CD4-positive, alpha-beta T cell treated with Interleukin-10 for 1 hour (primary cell): ENCODE measurements at regions not wholly inside any gene's neighbourhood (a gene's known extent, or its start where the extent isn't known, plus 50 kb on each side); places are given as distances from the start of the nearest gene placed in this dataset.
"Not testable (repeated sequence)": the region's sequence is repeated elsewhere in the genome, so short reads cannot be mapped to it uniquely, and the experiment has no call there.

Experiments
- DNase-seq: peaks from one replicate; pipeline ENCODE4 v3.0.0-alpha.2; 2020

DNA sequence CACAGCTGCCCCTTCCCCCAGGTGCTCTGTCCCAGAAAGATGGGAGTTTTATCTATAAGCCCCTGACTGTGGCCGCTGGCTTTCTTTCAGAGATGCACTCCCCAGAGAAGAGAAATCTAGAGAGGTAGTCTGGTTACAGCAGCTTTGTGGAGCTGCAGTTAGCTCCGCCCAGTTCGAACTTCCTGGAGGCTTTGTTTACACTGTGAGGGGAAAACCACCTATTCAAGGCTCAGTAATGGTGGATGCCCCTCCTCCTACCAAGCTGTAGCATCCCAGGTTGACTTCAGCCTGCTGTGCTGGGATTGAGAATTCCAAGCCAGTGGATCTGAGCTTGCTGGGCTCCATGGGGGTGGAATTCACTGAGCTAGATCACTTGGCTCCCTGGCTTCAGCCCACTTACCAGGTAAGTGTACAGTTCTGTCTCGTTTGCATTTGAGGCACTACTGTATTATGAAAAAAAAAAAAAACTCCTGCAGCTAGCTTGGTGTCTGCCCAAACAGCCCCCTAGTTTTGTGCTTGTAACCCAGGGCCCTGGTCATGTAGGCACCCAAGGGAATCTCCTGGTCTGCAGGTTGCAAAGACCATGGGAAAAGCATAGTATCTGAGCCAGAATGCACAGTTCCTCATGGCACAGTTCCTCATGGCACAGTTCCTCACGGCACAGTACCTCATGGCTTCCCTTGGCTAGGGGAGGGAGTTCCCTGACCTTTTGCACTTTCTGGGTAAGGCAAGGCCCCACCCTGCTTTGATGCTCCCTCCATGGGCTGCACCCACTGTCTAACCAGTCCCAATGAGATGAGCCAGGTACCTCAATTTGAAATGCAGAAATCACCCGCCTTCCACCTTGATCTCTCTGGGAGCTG lies 275.0 kb downstream of the CENPW start:
- no peak for DNase-seq

DNA sequence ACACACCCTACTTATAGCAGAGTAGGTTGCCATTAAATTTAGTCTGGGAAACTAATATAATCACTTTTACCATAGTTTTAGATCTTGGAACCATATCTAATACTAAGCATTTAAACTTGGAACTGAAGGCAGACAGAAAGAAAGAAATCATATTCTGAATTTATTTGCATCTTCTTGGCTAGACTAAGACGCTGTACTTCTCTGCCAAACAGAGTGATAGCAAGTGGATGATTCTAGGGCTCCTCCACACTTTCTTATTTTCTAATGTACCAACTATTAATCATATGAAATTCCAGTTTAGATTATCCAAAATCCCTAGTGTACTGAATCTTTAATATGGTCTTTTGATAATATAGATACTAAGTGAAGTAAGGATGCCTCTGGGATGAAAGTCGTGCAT lies 277.0 kb downstream of the CENPW start:
- no peak for DNase-seq

DNA sequence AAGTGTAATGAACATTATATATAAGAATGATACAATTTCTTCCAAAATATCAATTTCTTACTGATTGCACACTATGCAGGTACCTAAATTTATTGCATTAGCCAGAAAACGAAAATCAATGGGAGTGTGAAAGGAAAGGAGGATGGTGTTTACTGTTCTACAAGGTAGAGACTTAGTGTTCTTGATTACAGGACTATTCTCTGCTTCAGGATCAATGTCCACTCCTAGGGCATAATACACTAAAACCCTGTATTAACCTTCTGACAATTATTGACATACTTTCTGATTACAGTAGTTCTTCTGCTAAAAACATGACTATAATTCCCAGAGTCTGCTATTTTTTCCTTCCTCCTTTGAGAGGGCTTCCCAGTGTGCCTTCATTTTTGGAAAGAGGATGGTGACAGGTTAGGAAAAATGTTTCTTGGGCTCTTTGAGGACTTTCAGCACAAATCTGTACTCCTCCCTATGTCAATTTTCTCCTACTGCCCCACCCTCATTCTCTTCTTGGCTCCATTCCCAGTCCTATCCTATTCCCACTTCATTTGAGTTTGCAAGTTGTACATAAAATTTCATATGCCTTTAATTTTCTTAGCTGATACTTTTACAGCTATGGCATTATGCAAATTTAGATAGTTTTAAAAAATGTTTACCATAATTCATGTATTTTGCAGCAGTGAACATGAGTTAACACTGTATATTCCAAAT lies 278.9 kb downstream of the CENPW start:
- no peak for DNase-seq

DNA sequence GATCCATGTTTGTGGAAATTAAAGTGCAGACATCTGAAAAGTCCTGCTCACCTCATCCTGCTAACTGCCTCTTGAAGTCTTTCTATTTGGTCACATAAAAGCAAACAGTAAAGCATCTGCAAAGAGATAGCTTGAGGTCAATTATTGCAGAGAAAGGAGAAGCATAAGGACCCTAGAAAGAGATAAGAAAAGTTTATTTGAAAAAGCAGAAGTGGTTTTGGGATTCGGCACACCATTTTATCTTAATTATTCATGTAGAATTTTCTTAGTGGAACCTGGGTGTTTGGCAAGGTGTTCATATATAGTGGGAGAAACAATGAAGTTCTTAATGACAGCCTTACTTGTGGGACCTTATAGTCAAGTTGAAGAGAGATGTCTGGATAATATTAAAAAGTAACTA lies 280.8 kb downstream of the CENPW start:
- DNase-seq: no peak

DNA sequence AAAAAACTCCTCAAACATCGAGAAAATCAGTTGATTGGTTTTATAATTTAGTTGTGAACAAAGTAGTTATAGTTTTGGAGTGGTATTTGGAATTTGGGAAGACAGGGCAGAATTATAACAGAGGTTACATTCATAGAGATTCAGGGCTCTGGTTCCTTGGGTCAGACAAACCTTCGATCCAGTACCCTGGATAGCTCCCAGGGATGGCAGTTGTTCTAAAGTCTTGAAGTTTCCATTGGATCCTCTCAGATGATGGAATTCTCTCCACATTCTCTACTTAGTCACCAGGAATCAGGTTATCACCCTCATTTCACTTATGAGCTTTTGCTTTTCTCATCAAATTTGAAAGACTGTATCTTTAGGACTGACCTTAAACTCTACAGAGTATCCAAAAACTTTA lies 285.1 kb downstream of the CENPW start:
- DNase-seq: no peak

DNA sequence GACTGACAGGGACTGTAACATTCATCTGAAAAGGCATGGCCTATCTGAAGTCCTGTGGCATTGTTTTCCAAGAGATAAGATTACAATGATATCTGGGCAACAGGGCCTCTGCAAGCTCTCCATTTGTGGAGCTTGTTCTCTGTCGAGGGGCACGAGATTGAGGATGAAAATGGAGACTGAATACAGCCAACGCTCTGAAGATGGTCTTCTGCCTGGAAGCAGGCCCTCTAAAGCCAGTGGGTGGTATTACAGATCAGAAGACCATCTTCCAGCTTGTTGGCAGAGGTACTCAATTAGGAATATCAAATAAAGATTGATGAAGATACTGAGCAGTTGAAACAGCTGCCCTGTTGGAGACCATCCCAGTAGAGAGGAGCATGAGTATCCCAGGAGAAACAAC lies 288.2 kb downstream of the CENPW start:
- no peak for DNase-seq

DNA sequence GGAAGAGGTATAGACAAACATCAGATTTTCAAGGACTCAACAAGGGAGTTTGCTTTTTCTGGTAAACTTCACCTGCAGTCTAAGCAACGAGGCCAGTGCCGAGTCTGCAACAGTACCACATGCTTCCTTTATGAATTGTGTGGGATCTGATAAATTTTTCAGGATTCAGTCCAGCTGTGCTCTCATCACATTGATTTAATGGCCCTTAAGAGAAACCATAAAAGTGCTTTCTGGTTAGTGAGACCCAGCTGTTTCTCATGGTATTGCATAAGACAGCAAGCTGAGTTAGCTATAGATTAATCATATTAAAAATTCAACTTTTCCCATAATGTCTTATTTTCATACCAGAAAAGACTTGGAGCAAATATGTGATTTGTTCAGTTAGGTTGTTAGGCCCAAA lies 291.4 kb downstream of the CENPW start:
- DNase-seq: no peak

DNA sequence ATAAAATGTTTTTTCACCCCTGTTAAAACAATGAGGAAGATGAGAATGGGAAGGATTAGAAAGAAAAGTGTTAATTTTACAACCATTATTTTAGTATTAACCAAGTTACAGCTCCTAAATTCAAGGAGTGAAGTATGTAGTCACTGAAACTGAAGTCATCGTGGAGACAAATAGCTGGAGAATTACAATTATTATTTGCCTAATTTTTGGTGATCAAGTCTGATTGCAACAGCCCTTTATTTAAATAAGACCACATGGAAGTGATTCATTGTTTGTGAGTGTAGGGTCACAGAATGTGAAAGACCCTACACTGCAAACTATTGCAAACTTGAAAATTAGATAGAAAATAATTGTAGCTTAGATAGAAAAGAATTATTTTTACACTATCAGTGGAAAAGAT lies 292.4 kb downstream of the CENPW start:
- DNase-seq: no peak

DNA sequence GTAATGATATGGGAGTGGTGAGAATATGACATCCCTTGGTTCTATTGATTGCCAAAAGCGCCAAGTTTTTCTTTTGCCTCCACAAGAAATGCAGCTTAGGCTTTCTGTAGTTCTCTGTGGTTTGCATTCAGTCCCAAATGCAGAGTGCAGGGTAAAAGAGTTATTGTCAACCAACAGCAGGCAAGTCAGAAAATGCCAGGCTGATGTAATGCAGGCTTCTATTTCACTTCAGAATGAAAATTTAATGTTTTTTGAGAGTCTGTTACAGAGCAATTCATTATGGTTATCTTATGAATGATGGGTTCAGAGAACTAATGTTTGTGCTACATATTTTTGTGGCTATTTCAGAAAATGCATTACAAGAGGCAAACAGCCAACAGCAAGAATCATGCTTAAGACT lies 293.5 kb downstream of the CENPW start:
- DNase-seq: no peak

DNA sequence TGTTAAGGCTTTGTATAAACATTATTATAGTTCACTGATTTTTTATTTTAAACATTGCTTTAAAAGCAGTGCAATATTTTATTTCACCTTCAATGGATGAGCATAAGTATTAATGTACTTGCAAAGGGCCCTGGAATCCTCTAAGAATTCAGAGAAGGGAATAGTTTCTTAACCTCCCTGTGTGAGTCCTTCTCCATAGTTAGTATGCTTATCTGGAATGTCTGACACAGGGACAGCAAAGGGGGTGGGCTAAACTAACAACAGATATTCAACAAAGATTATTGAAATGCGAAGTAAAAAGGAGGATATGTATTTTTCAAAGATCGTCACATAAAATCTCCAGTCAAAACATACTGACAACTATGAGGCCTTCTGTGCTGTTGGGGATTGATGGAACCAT lies 300.4 kb downstream of the CENPW start:
- DNase-seq: no peak

DNA sequence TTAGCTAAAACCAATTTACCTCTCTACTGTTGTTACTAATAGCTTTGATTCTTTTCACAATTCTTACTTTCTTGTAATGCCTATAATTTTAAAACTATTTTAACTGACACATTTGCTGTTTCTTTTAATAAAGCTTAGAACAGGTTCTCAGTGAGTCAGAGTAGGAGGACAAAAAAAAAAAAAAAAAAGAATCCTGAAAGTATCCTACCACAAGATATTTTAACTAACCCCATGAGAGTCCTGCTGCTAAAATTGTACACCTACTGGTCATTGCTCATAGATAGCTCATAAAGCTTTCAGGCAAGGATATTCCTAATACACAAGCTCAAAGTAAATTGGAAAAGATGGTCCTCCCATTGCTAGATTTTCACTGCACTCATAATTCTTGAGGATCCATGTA lies 301.0 kb downstream of the CENPW start:
- DNase-seq: no peak

DNA sequence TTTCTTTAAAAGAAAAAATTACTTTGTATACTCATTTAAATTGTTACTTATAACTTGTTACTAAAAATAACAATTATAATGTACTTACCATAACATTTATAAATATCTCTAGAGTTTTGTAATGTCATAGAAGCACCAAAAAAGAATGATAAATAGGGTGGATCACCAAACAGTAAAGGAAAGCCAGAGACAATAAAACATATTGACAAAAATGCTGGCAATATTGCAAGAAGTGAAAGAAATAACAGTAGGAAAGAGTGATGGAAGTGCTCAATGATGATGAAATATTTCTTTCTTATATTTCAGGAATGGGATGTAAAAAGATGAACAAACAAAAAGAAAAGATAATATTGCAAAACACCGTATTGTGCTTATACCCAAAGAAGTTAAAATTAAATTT lies 301.7 kb downstream of the CENPW start:
- DNase-seq: no peak

DNA sequence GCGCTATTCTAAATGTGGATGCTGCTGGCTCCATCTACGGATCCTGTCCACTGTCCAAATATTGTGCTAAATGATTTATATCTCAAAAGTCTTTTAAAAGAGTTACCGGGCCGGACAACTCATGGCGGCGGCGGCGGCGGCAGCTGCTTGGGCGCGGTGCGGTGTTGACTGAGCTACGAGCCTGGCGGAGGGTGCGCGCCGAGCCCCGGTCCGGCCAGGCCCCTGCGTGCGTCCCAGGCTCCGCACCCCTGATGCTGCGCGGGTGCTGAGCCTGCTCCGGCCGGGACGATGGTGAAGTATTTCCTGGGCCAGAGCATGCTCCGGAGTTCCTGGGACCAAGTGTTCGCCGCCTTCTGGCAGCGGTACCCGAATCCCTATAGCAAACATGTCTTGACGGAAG lies 303.4 kb downstream of the CENPW start:
- DNase-seq: no peak

DNA sequence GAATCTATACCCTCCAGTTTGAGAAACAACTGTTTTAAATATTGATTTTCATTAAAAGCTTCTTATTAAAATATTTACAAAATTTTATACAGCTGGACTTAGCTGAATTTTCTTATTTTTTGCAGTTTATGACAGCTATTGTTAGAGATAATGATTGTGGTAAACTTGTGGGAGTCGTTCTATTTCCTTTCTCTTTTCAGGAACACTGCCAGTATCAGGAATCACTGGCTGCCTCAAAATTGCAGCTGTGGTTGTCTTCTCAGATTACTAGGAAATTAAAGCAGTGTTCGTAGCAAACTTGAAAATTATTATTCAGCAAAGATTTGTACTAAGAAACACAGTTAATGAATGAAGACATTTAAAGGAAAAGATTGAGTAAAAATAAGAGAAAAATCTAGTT lies 311.0 kb downstream of the CENPW start:
- DNase-seq: no peak

DNA sequence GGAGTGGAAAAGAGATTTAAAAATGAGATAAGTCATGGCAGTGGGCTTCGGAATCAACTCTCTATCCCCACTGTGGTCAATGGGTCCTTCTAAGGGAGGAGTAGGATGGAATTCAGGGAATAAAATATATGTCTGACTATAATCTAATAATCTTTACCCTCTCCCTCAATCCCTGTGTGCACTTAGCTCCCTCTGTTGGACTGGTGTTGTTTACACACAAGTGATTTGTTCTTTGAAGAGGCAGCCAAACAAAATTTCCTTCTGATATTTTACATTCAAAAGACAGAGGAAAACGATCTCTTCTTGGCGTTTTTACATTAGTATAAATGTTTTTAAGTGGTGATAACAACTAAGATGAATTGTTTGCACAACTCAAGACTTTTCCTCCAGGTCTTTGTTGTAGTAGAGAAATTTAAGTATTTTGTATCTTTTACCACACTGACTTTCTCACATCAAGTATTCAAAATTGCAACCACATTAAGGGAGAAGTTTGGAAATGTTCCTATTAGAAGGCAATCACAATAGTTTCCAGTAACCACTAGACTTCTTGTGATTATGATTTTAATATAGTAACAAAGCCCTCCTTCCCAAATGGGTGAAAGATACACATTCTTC lies 317.8 kb downstream of the CENPW start:
- no peak for DNase-seq

DNA sequence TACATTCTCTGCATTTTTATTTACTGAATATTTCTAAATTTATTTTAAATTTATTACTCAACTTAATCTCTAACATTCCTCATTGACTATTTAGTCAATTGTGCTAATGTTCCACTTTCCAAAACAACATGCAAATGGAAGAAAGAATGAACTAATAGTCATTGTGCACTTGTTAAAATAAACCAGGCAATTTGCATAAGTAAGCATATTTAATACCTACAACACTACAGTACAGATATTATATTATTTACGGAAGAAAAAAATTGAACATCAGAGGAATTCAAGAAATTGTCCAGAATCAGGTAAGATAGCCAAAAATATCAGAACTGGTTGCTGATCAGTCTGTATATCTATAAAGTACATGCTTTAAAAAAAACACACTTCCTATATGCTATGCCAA lies 320.5 kb downstream of the CENPW start:
- DNase-seq: no peak

DNA sequence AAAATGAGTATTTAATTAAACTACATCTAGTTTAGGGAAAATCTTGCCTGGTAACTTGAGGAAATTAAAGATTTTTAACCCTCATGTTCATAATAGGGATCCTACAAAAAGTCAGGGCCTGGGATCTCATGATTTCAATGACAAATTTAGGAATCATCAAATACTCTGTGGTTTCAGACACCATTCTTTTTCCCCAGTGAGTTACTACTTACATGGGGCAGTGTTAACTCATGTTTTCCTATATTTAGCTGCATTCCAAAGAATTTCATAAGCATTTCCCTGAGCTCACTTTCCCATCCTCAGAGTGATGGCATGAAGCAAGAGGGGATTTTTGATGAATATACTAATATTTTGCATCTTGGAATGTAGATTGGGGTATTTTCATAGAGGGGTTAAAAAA lies 321.7 kb downstream of the CENPW start:
- no peak for DNase-seq

DNA sequence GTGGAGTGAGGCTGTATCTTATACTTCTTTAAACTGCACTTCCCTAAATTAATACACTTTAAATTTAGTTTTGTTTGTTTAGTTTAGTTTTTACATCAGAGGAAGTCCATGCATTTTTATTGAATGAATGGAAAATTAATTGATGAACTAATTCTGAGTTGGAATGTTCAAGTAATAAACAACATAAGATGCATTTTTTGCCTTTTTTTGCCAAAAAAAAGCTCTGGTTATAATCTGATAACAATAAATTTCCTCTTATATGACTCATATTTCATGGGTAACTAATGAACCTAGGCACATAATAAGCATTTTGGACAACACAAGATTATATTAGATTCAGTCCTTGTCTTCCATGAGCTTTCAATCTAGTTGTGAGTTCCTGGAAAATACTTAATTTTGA lies 323.1 kb downstream of the CENPW start:
- no peak for DNase-seq

DNA sequence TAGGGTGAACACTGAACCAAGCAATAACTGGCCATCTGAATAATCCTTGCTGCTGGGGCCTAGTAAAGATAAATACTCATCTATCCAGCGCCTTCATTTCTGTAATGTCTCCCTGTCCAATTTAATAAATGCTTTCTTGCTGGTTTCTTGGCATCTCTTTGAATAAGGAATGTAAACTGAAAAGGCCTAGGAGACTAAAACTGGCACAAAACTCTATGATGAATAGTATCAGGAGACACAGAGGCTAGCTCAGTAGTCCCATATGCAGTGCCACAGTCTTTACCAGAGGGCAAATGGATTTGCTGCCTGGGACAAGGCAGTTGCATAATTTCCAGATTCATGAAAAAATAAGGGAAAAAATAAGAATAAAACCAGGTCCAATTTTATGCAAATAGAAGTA lies 324.4 kb downstream of the CENPW start:
- no peak for DNase-seq

DNA sequence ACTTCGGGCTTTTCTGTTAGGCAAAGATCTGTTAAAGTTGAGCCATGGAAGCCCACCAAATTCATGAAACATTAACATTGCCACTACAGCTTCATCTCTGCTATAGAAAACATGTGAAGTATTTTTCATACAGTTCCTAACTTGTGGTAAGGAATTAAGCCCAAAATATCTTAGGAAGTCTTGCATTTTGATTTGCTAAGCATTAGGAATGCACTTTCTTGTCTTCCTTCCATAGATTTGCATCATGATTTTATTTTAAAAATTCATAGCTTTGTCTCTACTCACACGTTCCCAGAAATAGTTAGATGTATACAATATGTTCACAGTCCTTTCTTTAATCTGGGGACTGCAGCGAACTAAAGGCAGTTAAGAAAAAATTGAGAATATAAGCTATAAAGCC lies 325.6 kb downstream of the CENPW start:
- no peak for DNase-seq

DNA sequence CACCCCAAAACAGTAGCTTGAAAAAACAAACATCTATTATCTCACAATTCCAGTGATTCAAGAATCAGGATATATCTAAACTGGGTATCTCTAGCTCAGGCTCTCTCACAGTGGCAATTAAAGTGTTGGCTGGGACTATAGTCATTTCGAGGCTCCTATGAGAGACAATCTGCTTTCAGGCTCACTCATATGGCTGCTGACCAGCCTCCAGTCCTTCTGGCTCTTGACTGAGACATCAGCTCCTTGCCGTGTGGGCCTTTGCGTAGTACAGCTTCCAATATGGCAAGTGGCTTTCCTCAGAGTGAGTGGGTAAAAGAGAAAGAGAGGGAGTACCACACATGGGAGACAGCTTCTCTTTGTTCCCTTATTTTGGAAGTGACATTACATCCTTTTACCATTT lies 327.2 kb downstream of the CENPW start:
- DNase-seq: no peak

DNA sequence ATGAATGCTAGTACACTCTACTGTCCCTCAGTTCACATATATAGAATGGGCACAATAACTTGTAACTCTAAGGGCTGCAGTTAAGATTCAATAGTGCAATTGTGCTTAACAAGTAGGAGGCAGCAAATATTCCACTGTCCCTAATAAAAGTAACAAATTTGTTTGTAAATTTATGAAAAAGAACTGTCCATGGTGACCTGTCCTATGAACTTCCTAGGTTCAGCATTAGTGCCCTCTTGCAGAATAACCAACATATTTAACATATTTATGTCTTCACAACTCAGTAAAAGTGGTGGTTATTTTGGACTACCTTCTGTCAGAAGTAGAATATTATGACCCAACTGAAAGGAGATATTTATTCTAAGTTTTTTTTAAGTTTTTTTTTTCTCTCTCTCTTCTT lies 327.8 kb downstream of the CENPW start:
- DNase-seq: no peak

DNA sequence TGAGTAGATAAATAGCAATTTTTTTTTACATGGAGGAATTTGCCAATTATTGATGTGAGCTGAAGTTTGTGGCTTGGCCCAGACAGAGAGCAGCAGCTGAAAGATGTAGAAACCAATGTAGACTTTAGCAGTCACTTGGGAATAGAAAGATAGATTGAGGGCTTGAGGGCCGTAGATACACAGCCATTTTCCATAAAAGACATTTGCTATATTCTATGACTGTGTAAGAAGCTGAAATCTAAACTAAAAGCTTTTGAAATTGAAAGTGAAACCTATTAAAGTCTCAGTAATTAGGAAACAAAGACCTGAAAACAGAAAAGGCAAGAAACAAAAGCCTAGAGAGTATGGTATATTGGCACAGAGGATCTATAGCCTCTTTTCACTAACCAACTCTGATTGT lies 332.7 kb downstream of the CENPW start:
- DNase-seq: no peak

DNA sequence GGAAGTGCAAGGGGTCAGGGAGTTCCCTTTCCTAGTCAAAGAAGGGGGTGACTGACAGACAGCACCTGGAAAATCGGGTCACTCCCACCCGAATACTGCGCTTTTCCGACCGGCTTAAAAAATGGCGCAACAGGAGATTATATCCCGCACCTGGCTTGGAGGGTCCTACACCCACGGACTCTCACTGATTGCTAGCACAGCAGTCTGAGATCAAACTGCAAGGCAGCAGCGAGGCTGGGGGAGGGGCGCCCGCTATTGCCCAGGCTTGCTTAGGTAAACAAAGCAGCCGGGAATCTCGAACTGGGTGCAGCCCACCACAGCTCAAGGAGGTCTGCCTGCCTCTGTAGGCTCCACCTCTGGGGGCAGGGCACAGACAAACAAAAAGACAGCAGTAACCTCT lies 333.8 kb downstream of the CENPW start:
- not testable (repeated sequence) for DNase-seq
